Type B pancreatic cell (in vitro differentiated cells): ENCODE measurements at regions not wholly inside any gene's neighbourhood (a gene's known extent, or its start where the extent isn't known, plus 50 kb on each side); places are given as distances from the start of the nearest gene placed in this dataset.
A peak's percentile ranks its signal among the peaks of the same experiment; 100 is the strongest.

Source experiments
- DNase-seq: peaks from one replicate; pipeline ENCODE4 v3.0.0; 2021; ENCODE audit warnings: mixed read lengths; ENCODE audit not compliant: unreplicated experiment; ENCODE audit errors: extremely low spot score
- H3K27ac Mint-ChIP-seq: 2 replicates; pipeline ENCODE4 v1.8.0; 2021; ENCODE audit warnings: mild to moderate bottlenecking, mixed read lengths
- H3K27me3 Mint-ChIP-seq: 2 replicates; pipeline ENCODE4 v1.8.0; 2021; ENCODE audit warnings: mixed read lengths
- H3K36me3 Mint-ChIP-seq: 2 replicates; pipeline ENCODE4 v1.8.0; 2021; ENCODE audit warnings: mixed read lengths
- H3K4me1 Mint-ChIP-seq: one replicate; pipeline ENCODE4 v1.8.0; 2021; ENCODE audit warnings: mixed read lengths; ENCODE audit not compliant: unreplicated experiment
- H3K4me3 Mint-ChIP-seq: 2 replicates; pipeline ENCODE4 v1.8.0; 2021; ENCODE audit warnings: mild to moderate bottlenecking, mixed read lengths
- H3K9me3 Mint-ChIP-seq: 2 replicates; pipeline ENCODE4 v1.8.0; 2021; ENCODE audit warnings: mixed read lengths
- CTCF ChIP-seq: fragments of 200-600 bp; sonication (generic); conservative IDR thresholded peaks from 2 replicates; pipeline ENCODE4 v1.5.0; 2021; ENCODE audit warnings: antibody characterized with exemption, mild to moderate bottlenecking

GRCh38 chr2:107635883-107636282, 190.8 kb upstream of the RGPD4 start:
- H3K27me3 Mint-ChIP-seq, result no peaks in the 10 kb centered on the region
- H3K4me3 Mint-ChIP-seq, result no peak overlapping the region
- no peak overlapping the region for H3K27ac Mint-ChIP-seq
- no peaks in the 10 kb centered on the region for H3K36me3 Mint-ChIP-seq
- TF ChIP-seq CTCF, result no peak
- peaks cover 8% of the 10 kb centered on the region for H3K9me3 Mint-ChIP-seq
- no peaks in the 10 kb centered on the region for H3K4me1 Mint-ChIP-seq
- DNase-seq, result no peak

GRCh38 chr2:107645586-107645985, 181.1 kb upstream of the RGPD4 start:
- Mint-ChIP-seq H3K27me3 (no peaks in the 10 kb centered on the region), H3K4me3 (no peak overlapping the region), H3K9me3 (peaks cover 14% of the 10 kb centered on the region), H3K36me3 (peaks cover 4% of the 10 kb centered on the region), H3K4me1 (no peaks in the 10 kb centered on the region), H3K27ac (no peak overlapping the region)
- no peak for TF ChIP-seq CTCF
- no peak for DNase-seq

DNA sequence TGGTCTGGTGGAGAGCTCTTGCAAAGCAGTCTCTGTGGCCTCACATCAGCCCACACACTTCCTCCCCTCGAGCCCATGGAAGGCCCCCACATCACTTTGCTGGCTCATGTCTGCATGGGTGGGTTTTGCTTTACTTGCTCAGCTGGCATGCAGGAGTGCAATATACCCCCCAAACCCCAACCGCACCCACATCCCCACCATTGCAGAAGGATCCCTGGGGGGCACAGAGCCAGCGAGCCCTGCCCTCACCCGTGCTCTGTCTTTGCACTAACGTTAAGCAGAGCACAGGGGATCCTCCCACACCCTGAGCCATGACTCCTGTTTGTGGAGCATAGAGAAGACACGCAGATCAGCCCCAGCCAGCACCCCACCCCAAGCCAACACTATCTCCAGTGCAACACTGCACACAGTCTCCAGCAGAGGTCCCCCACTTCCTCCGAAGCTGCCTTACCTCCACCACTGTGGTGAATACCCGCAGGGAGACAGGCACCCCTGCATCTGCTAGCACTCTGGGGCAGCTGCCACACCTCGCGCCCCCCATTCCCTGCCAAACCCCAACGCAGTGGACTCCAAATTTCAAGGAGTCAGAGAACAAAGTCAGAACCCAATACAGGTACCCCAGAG, 177.8 kb upstream of the RGPD4 start:
- TF ChIP-seq CTCF, result no peak
- no peak for DNase-seq
- H3K27me3 Mint-ChIP-seq, result no peaks in the 10 kb centered on the region
- no peaks in the 10 kb centered on the region for H3K36me3 Mint-ChIP-seq
- H3K9me3 Mint-ChIP-seq, result peaks cover 5% of the 10 kb centered on the region
- no peaks in the 10 kb centered on the region for H3K4me1 Mint-ChIP-seq
- no peak overlapping the region for H3K4me3 Mint-ChIP-seq
- H3K27ac Mint-ChIP-seq, result no peak overlapping the region

GRCh38 chr2:107657049-107657448, 169.6 kb upstream of the RGPD4 start:
- H3K4me1 Mint-ChIP-seq, result no peaks in the 10 kb centered on the region
- DNase-seq, result no peak
- no peaks in the 10 kb centered on the region for H3K36me3 Mint-ChIP-seq
- no peak overlapping the region for H3K27ac Mint-ChIP-seq
- TF ChIP-seq CTCF, result no peak
- no peaks in the 10 kb centered on the region for H3K27me3 Mint-ChIP-seq
- H3K9me3 Mint-ChIP-seq, result no peaks in the 10 kb centered on the region
- no peak overlapping the region for H3K4me3 Mint-ChIP-seq

- Mint-ChIP-seq H3K36me3 (no peaks in the 10 kb centered on the region), H3K4me1 (no peaks in the 10 kb centered on the region), H3K27me3 (no peaks in the 10 kb centered on the region), H3K27ac (no peak overlapping the region), H3K9me3 (no peaks in the 10 kb centered on the region), H3K4me3 (no peak overlapping the region)
- no peak for DNase-seq
- no peak for TF ChIP-seq CTCF
Observed at GRCh38 chr2:107663632-107664031, 163.1 kb upstream of the RGPD4 start.

DNA sequence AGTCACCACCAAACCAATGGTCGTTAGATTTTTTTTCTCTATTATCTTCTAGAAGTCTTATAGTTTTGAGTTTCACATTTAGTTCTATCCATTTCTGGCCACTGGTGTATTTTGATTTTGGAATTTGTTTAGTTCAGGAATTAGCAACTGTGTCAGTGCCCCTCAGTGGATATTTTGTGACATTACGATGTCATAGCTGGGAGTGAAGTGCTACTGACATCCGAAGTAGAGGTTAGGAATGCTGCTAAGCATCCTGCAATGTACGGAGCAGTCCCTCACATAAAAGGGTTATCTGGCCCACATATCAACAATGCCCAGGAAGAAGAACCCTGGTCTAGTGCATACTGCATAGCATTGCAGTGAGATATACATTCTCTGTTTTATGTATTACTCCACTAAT, 157.4 kb upstream of the RGPD4 start:
- no peak for DNase-seq
- Mint-ChIP-seq H3K4me1 (no peaks in the 10 kb centered on the region), H3K27ac (no peak overlapping the region), H3K36me3 (peaks cover 4% of the 10 kb centered on the region), H3K9me3 (peaks cover 11% of the 10 kb centered on the region), H3K27me3 (no peaks in the 10 kb centered on the region), H3K4me3 (no peak overlapping the region)
- TF ChIP-seq CTCF, result peak; percentile 56
